GM12892 (cell line): ENCODE measurements at regions not wholly inside any gene's neighbourhood (a gene's known extent, or its start where the extent isn't known, plus 50 kb on each side); places are given as distances from the start of the nearest gene placed in this dataset.

Experiments
- POLR2A ChIP-seq: IDR thresholded peaks from 2 replicates; pipeline ENCODE4 v1.6.1; 2011; ENCODE audit warnings: low read depth, low read length, control low read depth
- POLR2AphosphoS5 ChIP-seq: IDR thresholded peaks from 2 replicates; pipeline ENCODE4 v1.6.1; 2011; ENCODE audit warnings: low read depth, low read length, control low read depth
- TAF1 ChIP-seq: IDR thresholded peaks from 2 replicates; pipeline ENCODE4 v1.6.1; 2011; ENCODE audit warnings: low read depth, mild to moderate bottlenecking, control low read depth, low read length, borderline replicate concordance

DNA sequence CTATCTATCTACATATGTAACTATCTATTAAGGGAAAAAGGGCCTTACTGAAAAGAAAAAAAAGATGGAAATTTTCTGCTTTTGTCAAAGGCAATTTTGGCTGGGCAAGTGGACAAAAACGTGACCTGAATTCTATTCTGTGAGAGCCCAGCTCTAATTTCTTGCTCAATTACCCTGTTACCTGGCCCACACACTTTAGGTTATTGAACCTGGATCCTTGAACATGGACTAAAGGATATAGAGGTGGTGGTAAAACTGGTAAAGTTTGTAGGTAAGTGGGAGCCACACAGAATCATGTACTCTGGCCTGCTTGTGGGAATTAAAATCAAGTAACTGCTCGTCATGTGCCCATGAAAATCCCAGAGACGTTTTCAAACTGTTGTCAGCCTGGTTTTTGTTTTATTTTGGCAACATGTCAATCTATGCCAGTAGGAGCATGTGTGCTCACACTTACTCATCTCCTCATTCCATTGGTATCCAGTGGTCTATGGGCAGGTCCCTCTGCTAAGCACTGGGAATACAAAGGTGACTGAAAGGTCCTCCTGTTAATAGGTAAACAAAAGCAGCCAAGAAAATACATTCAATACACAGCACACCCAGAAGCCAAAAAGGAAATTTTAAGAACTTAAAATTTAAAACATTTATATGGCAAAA lies 113.7 kb upstream of the WARS2 start:
- TF ChIP-seq POLR2A (no peak), POLR2AphosphoS5 (no peak), TAF1 (no peak)
